CD14-positive monocyte (primary cell): ENCODE measurements at regions not wholly inside any gene's neighbourhood (a gene's known extent, or its start where the extent isn't known, plus 50 kb on each side); places are given as distances from the start of the nearest gene placed in this dataset.

Experiments
- DNase-seq, 3 donors: peaks; one replicate each; pipeline ENCODE4 v3.0.0-alpha.2; 2011 to 2022
- H2AFZ ChIP-seq: 2 replicates; pipeline ENCODE4 v1.6.0; 2012; ENCODE audit warnings: mild to moderate bottlenecking, low read depth, low read length, inconsistent platforms; ENCODE audit not compliant: insufficient read depth, poor library complexity, severe bottlenecking
- H3K27ac ChIP-seq, 2 donors: 1 replicate in 1 of 2; 2 replicates in 1 of 2; pipeline ENCODE4 v1.5.1; 2012 to 2013; ENCODE audit warnings: low read length in 2 of 2, control low read depth in 1 of 2, inconsistent platforms in 1 of 2, low read depth in 1 of 2, mild to moderate bottlenecking in 1 of 2
- H3K27me3 ChIP-seq, 2 donors: one replicate each; pipeline versions ENCODE4 v1.6.0 to v1.6.1; 2011 to 2013; ENCODE audit warnings: low read length in 2 of 2; ENCODE audit not compliant: control insufficient read depth in 2 of 2, insufficient read depth in 2 of 2
- H3K36me3 ChIP-seq, 2 donors: replicated peaks in 1 of 2; 1 replicate in 1 of 2; 2 replicates in 1 of 2; pipeline versions ENCODE4 v1.5.1 to v1.6.1; 2012 to 2013; ENCODE audit warnings: low read length in 2 of 2, control low read depth in 1 of 2, inconsistent platforms in 1 of 2, mild to moderate bottlenecking in 1 of 2; ENCODE audit not compliant: insufficient read depth in 2 of 2, control insufficient read depth in 1 of 2
- H3K4me1 ChIP-seq, 2 donors: 1 replicate in 1 of 2; 2 replicates in 1 of 2; pipeline versions ENCODE4 v1.5.1 to v1.6.1; 2012 to 2013; ENCODE audit warnings: low read length in 2 of 2, control low read depth in 1 of 2, inconsistent platforms in 1 of 2, mild to moderate bottlenecking in 1 of 2, moderate library complexity in 1 of 2; ENCODE audit not compliant: insufficient read depth in 2 of 2, control insufficient read depth in 1 of 2
- H3K4me2 ChIP-seq: replicated peaks from 2 replicates; pipeline ENCODE3; 2012; ENCODE audit warnings: low read length, moderate library complexity, mild to moderate bottlenecking; ENCODE audit not compliant: poor library complexity, severe bottlenecking; ENCODE audit errors: extremely low read depth
- H3K4me3 ChIP-seq, 3 experiments: fragments of 200-600 bp in 1 of 3; sonication (generic) in 1 of 3; replicated peaks in 1 of 3; 1 replicate in 2 of 3; 2 replicates in 1 of 3; pipeline ENCODE4 v1.5.1; 2011 to 2013; ENCODE audit warnings: low read length in 3 of 3, mild to moderate bottlenecking in 3 of 3, control low read depth in 2 of 3, low read depth in 2 of 3, inconsistent platforms in 1 of 3, moderate library complexity in 1 of 3
- H3K79me2 ChIP-seq: 2 replicates; pipeline ENCODE4 v1.6.0; 2012; ENCODE audit warnings: mild to moderate bottlenecking, control low read depth, inconsistent platforms, low read length, moderate library complexity; ENCODE audit not compliant: insufficient read depth
- H3K9ac ChIP-seq: 2 replicates; pipeline ENCODE4 v1.6.0; 2017; ENCODE audit warnings: low read length, mild to moderate bottlenecking; ENCODE audit not compliant: insufficient read depth, poor library complexity, severe bottlenecking
- H3K9me3 ChIP-seq, 2 donors: replicated peaks in 1 of 2; 1 replicate in 1 of 2; 2 replicates in 1 of 2; pipeline versions ENCODE4 v1.5.1 to v1.6.1; 2012 to 2013; ENCODE audit warnings: low read length in 2 of 2, control low read depth in 1 of 2; ENCODE audit not compliant: control insufficient read depth in 1 of 2, insufficient read depth in 1 of 2
- H4K20me1 ChIP-seq: 2 replicates; pipeline ENCODE4 v1.6.0; 2012; ENCODE audit warnings: mild to moderate bottlenecking, low read length, control low read depth, moderate library complexity; ENCODE audit not compliant: insufficient read depth
- H3K27ac Mint-ChIP-seq, 7 donors: one replicate each; pipeline ENCODE4 v1.8.0; 2020; ENCODE audit warnings: mild to moderate bottlenecking in 7 of 7, mixed read lengths in 7 of 7, moderate library complexity in 6 of 7, inconsistent platforms in 2 of 7
- H3K27me3 Mint-ChIP-seq, 3 donors: one replicate each; pipeline ENCODE4 v1.8.0; 2021 to 2022; ENCODE audit warnings: low read depth in 3 of 3, mild to moderate bottlenecking in 3 of 3, mixed read lengths in 3 of 3, moderate library complexity in 3 of 3, inconsistent platforms in 1 of 3
- H3K36me3 Mint-ChIP-seq, 2 donors: one replicate each; pipeline ENCODE4 v1.8.0; 2020; ENCODE audit warnings: mixed read lengths in 2 of 2, inconsistent platforms in 1 of 2, mild to moderate bottlenecking in 1 of 2
- H3K4me1 Mint-ChIP-seq: one replicate; pipeline ENCODE4 v1.8.0; 2020; ENCODE audit warnings: mild to moderate bottlenecking, mixed read lengths
- H3K4me3 Mint-ChIP-seq, 2 donors: one replicate each; pipeline ENCODE4 v1.8.0; 2020; ENCODE audit warnings: mild to moderate bottlenecking in 2 of 2, mixed read lengths in 2 of 2, moderate library complexity in 1 of 2
- H3K9me3 Mint-ChIP-seq, 7 donors: one replicate each; pipeline ENCODE4 v1.8.0; 2020 to 2022; ENCODE audit warnings: mixed read lengths in 7 of 7, mild to moderate bottlenecking in 6 of 7, moderate library complexity in 6 of 7, inconsistent platforms in 2 of 7
- WGBS: methylation state at CpG from one replicate; pipeline ENCODE4 v1.1.5; 2013; ENCODE audit warnings: missing lambda C conversion rate; ENCODE audit not compliant: insufficient coverage; 5-methylcytosine and 5-hydroxymethylcytosine counted together
- intact Hi-C, 2 donors: fragments of 100-400 bp; cut with micrococcal nuclease; formaldehyde crosslinking; loops; one replicate each; pipeline versions ENCODE4 v1.15.0 to v1.15.1; 2023
- TF ChIP-seq, protein P1 (sequence below): fragments of 200-600 bp; IDR thresholded peaks from one replicate; pipeline ENCODE4 v1.8.0; 2022; ENCODE audit warnings: antibody characterized with exemption, mild to moderate bottlenecking

DNA sequence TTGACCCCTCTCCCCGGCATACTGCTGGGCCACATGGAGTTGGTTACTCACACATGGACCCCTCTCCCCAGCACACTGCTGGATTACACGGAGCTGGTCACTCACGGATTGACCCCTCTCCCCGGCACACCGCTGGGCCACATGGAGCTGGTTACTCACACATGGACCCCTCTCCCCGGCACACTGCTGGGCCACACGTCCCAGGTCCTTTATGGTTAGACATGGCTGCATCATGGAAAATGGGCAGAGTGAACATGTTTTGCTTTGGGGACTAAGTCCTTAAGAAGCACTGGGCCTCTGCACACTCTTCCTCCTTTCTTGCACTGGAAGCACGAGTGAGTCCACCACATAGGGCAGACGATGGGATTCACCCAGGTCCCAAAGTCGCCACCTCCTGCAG lies 102.1 kb upstream of the SHH start:
- no peaks in the 10 kb centered on the region for H3K36me3 ChIP-seq
- H3K4me1 Mint-ChIP-seq, result no peaks in the 10 kb centered on the region
- H3K36me3 Mint-ChIP-seq, result no peaks in the 10 kb centered on the region
- H3K9me3 Mint-ChIP-seq, result peaks cover 10 to 32% (median 17%) of the 10 kb centered on the region in 7 donors
- no peak overlapping the region for H2AFZ ChIP-seq
- H3K27me3 Mint-ChIP-seq, result peaks cover 1 to 11% (median 9%) of the 10 kb centered on the region in 3 donors
- H3K4me3 Mint-ChIP-seq, result no peak overlapping the region
- no peaks in the 10 kb centered on the region for H4K20me1 ChIP-seq
- H3K4me1 ChIP-seq, result no peaks in the 10 kb centered on the region
- no peak for DNase-seq
- 82% methylated on average over 9 of the region's 10 CpGs for WGBS
- no peak overlapping the region for H3K4me3 ChIP-seq
- no peaks in the 10 kb centered on the region for H3K27me3 ChIP-seq
- H3K79me2 ChIP-seq, result no peaks in the 10 kb centered on the region
- intact Hi-C loops, result no loop called here
- TF ChIP-seq, protein P1, sequence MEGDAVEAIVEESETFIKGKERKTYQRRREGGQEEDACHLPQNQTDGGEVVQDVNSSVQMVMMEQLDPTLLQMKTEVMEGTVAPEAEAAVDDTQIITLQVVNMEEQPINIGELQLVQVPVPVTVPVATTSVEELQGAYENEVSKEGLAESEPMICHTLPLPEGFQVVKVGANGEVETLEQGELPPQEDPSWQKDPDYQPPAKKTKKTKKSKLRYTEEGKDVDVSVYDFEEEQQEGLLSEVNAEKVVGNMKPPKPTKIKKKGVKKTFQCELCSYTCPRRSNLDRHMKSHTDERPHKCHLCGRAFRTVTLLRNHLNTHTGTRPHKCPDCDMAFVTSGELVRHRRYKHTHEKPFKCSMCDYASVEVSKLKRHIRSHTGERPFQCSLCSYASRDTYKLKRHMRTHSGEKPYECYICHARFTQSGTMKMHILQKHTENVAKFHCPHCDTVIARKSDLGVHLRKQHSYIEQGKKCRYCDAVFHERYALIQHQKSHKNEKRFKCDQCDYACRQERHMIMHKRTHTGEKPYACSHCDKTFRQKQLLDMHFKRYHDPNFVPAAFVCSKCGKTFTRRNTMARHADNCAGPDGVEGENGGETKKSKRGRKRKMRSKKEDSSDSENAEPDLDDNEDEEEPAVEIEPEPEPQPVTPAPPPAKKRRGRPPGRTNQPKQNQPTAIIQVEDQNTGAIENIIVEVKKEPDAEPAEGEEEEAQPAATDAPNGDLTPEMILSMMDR, result no peak
- no peak overlapping the region for H3K27ac ChIP-seq
- H3K4me2 ChIP-seq, result no peak overlapping the region
- H3K9ac ChIP-seq, result no peak overlapping the region
- H3K27ac Mint-ChIP-seq, result no peak overlapping the region
- H3K9me3 ChIP-seq, result peaks cover 0 to 28% of the 10 kb centered on the region in 2 donors

DNA sequence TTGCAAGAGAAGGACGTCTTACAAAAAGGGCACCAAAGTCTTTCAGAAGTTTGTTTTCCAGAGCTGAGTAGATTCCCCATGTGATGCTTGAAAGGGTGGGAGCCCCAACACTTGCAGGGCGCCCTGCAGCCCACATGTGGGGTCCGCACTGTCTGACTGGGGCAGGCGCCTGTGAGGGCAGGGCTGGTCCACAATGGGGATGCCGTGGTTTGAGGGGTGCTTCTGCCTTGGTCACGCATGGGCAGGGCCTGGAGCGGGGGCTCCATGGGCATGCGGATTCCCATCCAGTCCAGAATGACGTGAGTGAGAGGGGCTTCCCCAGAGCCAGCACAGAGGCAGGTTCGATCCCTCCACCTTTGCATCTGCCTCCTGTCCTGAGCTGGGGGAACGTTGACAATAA lies 101.5 kb upstream of the SHH start:
- Histone ChIP-seq H3K9me3 (peaks cover 0 to 35% of the 10 kb centered on the region in 2 donors), H4K20me1 (no peaks in the 10 kb centered on the region), H3K36me3 (no peaks in the 10 kb centered on the region), H3K79me2 (no peaks in the 10 kb centered on the region), H3K9ac (no peak overlapping the region), H3K27me3 (no peaks in the 10 kb centered on the region), H3K4me2 (no peak overlapping the region), H3K4me1 (no peaks in the 10 kb centered on the region), H3K27ac (no peak overlapping the region), H3K4me3 (no peak overlapping the region), H2AFZ (no peak overlapping the region)
- H3K4me1 Mint-ChIP-seq, result no peaks in the 10 kb centered on the region
- peaks cover 10 to 38% (median 20%) of the 10 kb centered on the region in 7 donors for H3K9me3 Mint-ChIP-seq
- 96% methylated on average over 9 of the region's 11 CpGs for WGBS
- DNase-seq, result no peak
- TF ChIP-seq, protein P1, result no peak
- no peaks in the 10 kb centered on the region for H3K36me3 Mint-ChIP-seq
- H3K27me3 Mint-ChIP-seq, result peaks cover 1 to 11% (median 11%) of the 10 kb centered on the region in 3 donors
- intact Hi-C loops, result no loop called here
- no peak overlapping the region for H3K4me3 Mint-ChIP-seq
- no peak overlapping the region for H3K27ac Mint-ChIP-seq
